ENCODE measurements at regions not wholly inside any gene's neighbourhood (a gene's known extent, or its start where the extent isn't known, plus 50 kb on each side); places are given as distances from the start of the nearest gene placed in this dataset.

DNA sequence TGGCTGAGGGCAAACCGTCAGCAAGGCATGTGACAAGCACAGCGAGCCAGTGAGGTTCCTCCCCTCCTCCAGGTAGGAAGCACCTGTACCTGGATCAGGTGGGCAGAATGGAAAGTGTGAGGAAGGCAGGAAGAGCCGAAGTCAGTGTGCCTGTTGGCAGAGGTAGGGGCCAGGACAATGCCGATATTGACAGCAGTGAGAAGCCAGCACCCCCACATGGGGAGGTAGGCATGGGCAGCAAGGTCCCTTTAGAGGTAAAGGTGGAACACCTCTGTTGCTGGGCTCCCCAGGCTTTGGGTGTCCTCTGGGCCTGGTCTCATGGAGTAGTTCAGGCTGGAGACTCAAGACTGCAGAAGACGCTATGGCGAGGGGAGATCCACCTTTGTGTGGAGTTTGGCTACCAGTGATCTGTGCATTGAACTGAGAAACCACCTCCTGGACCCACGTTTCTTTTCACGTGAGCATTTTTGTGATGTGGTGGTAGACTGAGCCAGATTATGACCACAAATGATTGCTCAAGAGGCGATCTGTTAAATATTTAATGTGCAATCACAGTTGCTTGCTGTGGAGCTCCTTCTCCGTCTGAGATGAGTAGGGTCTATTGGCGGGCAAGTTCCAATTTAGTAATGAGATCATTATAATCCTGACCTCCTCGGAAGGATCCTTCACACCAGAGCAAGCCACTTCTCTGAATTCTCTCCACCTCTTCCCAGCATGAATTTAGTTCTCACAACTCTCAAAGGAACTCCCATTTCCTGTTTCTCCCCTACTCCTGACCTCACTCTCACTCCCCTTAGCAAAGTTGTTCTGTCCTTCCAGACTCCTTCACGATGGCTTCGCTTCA, 174.8 kb downstream of the CDH26 start:
- no peak overlapping the region for H3K27ac ChIP-seq (ENCODE audit: low read length)
- TF ChIP-seq SIN3A (IDR thresholded peaks at IDR 0.05; ENCODE audit: borderline replicate concordance, insufficient read depth, low read depth, low read length) (no peak), POLR2AphosphoS5 (IDR thresholded peaks at IDR 0.05; ENCODE audit: low read depth, low read length) (no peak), TCF7L2 (IDR thresholded peaks at IDR 0.05; ENCODE audit: low read depth, low read length) (no peak)
- TF ChIP-seq, protein P1, sequence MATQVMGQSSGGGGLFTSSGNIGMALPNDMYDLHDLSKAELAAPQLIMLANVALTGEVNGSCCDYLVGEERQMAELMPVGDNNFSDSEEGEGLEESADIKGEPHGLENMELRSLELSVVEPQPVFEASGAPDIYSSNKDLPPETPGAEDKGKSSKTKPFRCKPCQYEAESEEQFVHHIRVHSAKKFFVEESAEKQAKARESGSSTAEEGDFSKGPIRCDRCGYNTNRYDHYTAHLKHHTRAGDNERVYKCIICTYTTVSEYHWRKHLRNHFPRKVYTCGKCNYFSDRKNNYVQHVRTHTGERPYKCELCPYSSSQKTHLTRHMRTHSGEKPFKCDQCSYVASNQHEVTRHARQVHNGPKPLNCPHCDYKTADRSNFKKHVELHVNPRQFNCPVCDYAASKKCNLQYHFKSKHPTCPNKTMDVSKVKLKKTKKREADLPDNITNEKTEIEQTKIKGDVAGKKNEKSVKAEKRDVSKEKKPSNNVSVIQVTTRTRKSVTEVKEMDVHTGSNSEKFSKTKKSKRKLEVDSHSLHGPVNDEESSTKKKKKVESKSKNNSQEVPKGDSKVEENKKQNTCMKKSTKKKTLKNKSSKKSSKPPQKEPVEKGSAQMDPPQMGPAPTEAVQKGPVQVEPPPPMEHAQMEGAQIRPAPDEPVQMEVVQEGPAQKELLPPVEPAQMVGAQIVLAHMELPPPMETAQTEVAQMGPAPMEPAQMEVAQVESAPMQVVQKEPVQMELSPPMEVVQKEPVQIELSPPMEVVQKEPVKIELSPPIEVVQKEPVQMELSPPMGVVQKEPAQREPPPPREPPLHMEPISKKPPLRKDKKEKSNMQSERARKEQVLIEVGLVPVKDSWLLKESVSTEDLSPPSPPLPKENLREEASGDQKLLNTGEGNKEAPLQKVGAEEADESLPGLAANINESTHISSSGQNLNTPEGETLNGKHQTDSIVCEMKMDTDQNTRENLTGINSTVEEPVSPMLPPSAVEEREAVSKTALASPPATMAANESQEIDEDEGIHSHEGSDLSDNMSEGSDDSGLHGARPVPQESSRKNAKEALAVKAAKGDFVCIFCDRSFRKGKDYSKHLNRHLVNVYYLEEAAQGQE (IDR thresholded peaks at IDR 0.05; ENCODE audit: insufficient read depth in 1 of 2, low read depth in 2 of 2, low read length in 1 of 2): no peak
- TF ChIP-seq, protein P2, sequence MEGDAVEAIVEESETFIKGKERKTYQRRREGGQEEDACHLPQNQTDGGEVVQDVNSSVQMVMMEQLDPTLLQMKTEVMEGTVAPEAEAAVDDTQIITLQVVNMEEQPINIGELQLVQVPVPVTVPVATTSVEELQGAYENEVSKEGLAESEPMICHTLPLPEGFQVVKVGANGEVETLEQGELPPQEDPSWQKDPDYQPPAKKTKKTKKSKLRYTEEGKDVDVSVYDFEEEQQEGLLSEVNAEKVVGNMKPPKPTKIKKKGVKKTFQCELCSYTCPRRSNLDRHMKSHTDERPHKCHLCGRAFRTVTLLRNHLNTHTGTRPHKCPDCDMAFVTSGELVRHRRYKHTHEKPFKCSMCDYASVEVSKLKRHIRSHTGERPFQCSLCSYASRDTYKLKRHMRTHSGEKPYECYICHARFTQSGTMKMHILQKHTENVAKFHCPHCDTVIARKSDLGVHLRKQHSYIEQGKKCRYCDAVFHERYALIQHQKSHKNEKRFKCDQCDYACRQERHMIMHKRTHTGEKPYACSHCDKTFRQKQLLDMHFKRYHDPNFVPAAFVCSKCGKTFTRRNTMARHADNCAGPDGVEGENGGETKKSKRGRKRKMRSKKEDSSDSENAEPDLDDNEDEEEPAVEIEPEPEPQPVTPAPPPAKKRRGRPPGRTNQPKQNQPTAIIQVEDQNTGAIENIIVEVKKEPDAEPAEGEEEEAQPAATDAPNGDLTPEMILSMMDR (IDR thresholded peaks at IDR 0.05): no peak
- intact Hi-C loops (cut with micrococcal nuclease; ENCODE audit: unreplicated experiment) (no loop called here), in situ Hi-C loops (cut with HindIII; ENCODE audit: low pct_unique_long_range_greater_than_20kb, low sequenced_read_pairs) (no loop called here)
- no peaks in the 10 kb centered on the region for H3K4me1 ChIP-seq (ENCODE audit: control insufficient read depth, insufficient read depth, low read length)
- BruUV-seq (replicated peaks): no TSS peak
- H3K27me3 ChIP-seq (ENCODE audit: control insufficient read depth, insufficient read depth, low read length): no peaks in the 10 kb centered on the region
- H3K4me3 ChIP-seq (ENCODE audit: low read depth in 2 of 2, low read length in 2 of 2): no peak overlapping the region
- no peak for DNase-seq (ENCODE audit: low read depth, low spot score)
- ChIA-PET CTCF (no interaction called here), POLR2A (no interaction called here)
- no peaks in the 10 kb centered on the region for H3K36me3 ChIP-seq (ENCODE audit: control insufficient read depth, insufficient read depth, low read length)
- H3K9me3 ChIP-seq (ENCODE audit: control insufficient read depth, insufficient read depth, low read depth, low read length): no peaks in the 10 kb centered on the region
- ATAC-seq: no peak

GRCh38 chr20:60135276-60135675, 177.1 kb downstream of the CDH26 start:
- TF ChIP-seq, protein P2 (IDR thresholded peaks at IDR 0.05): no peak
- TF ChIP-seq POLR2AphosphoS5 (IDR thresholded peaks at IDR 0.05; ENCODE audit: low read depth, low read length) (no peak), SIN3A (IDR thresholded peaks at IDR 0.05; ENCODE audit: borderline replicate concordance, insufficient read depth, low read depth, low read length) (no peak), TCF7L2 (IDR thresholded peaks at IDR 0.05; ENCODE audit: low read depth, low read length) (no peak)
- TF ChIP-seq, protein P1 (IDR thresholded peaks at IDR 0.05; ENCODE audit: insufficient read depth in 1 of 2, low read depth in 2 of 2, low read length in 1 of 2): no peak
- ATAC-seq (no peak), DNase-seq (ENCODE audit: low read depth, low spot score) (no peak)
- in situ Hi-C loops (cut with HindIII; ENCODE audit: low pct_unique_long_range_greater_than_20kb, low sequenced_read_pairs): no loop called here
- Histone ChIP-seq H3K4me1 (ENCODE audit: control insufficient read depth, insufficient read depth, low read length) (no peaks in the 10 kb centered on the region), H3K9me3 (ENCODE audit: control insufficient read depth, insufficient read depth, low read depth, low read length) (no peaks in the 10 kb centered on the region), H3K36me3 (ENCODE audit: control insufficient read depth, insufficient read depth, low read length) (no peaks in the 10 kb centered on the region), H3K4me3 (ENCODE audit: low read depth in 2 of 2, low read length in 2 of 2) (no peak overlapping the region), H3K27me3 (ENCODE audit: control insufficient read depth, insufficient read depth, low read length) (no peaks in the 10 kb centered on the region), H3K27ac (ENCODE audit: low read length) (no peak overlapping the region)
- ChIA-PET POLR2A (no interaction called here), CTCF (no interaction called here)
- intact Hi-C loops (cut with micrococcal nuclease; ENCODE audit: unreplicated experiment): no loop called here
- BruUV-seq (replicated peaks): no TSS peak

All from Panc1 (cell line).